SK-N-MC (cell line): ENCODE measurements at regions not wholly inside any gene's neighbourhood (a gene's known extent, or its start where the extent isn't known, plus 50 kb on each side); places are given as distances from the start of the nearest gene placed in this dataset.

Experiments used
- EZH2 ChIP-seq: fragments of 200-600 bp; sonication (generic); IDR thresholded peaks from one replicate; pipeline ENCODE4 v1.6.1; 2017; ENCODE audit warnings: antibody characterized with exemption
- FOXP2 ChIP-seq: optimal IDR thresholded peaks from 2 replicates; pipeline ENCODE3; 2011; ENCODE audit warnings: mild to moderate bottlenecking, moderate library complexity; ENCODE audit not compliant: insufficient read depth; ENCODE audit errors: extremely low read length, control extremely low read depth
- POLR2AphosphoS5 ChIP-seq: IDR thresholded peaks from 2 replicates; pipeline ENCODE4 v1.6.1; 2012; ENCODE audit warnings: mild to moderate bottlenecking, low read depth, low read length, borderline replicate concordance

- TF ChIP-seq POLR2AphosphoS5 (no peak), EZH2 (no peak), FOXP2 (no peak)
Measured at GRCh38 chr11:112318661-112319060, 58.0 kb upstream of the PLET1 start.
